Lung (tissue), 11 donors: ENCODE measurements at regions not wholly inside any gene's neighbourhood (a gene's known extent, or its start where the extent isn't known, plus 50 kb on each side); places are given as distances from the start of the nearest gene placed in this dataset.

Experiments
- ATAC-seq: fragments of 200-7000 bp; cut with Tn5 transposase; one replicate; pipeline ENCODE4 v1.9.1; 2020; ENCODE audit warnings: moderate number of reproducible peaks; ENCODE audit not compliant: insufficient read depth, low FRiP score
- DNase-seq, 3 donors: peaks; one replicate each; pipeline ENCODE4 v3.0.0-alpha.2; 2013 to 2017
- H3K27ac ChIP-seq, 2 donors: one replicate each; pipeline ENCODE4 v1.5.1; 2013; ENCODE audit warnings: mild to moderate bottlenecking in 2 of 2, moderate library complexity in 2 of 2, control low read depth in 1 of 2, inconsistent platforms in 1 of 2, low read depth in 1 of 2, low read length in 1 of 2
- H3K27me3 ChIP-seq, 3 donors: one replicate each; pipeline ENCODE4 v1.5.1; 2013; ENCODE audit warnings: low read length in 2 of 3; ENCODE audit not compliant: control insufficient read depth in 3 of 3, insufficient read depth in 3 of 3
- H3K36me3 ChIP-seq, 4 donors: one replicate each; pipeline ENCODE4 v1.5.1; 2013; ENCODE audit warnings: low read length in 4 of 4, mild to moderate bottlenecking in 1 of 4, moderate library complexity in 1 of 4; ENCODE audit not compliant: control insufficient read depth in 4 of 4, insufficient read depth in 4 of 4
- H3K4me1 ChIP-seq, 5 donors: one replicate each; pipeline ENCODE4 v1.5.1; 2013; ENCODE audit warnings: low read length in 5 of 5, mild to moderate bottlenecking in 2 of 5, moderate library complexity in 1 of 5; ENCODE audit not compliant: control insufficient read depth in 5 of 5, insufficient read depth in 5 of 5
- H3K4me3 ChIP-seq: one replicate; pipeline ENCODE4 v1.5.1; 2013; ENCODE audit warnings: mild to moderate bottlenecking, control low read depth, moderate library complexity
- H3K9ac ChIP-seq, 2 donors: one replicate each; pipeline ENCODE4 v1.5.1; 2013; ENCODE audit warnings: low read length in 2 of 2, control low read depth in 1 of 2; ENCODE audit not compliant: insufficient read depth in 1 of 2
- H3K9me3 ChIP-seq, 4 donors: one replicate each; pipeline ENCODE4 v1.5.1; 2013; ENCODE audit warnings: low read length in 3 of 4, mild to moderate bottlenecking in 1 of 4, moderate library complexity in 1 of 4; ENCODE audit not compliant: control insufficient read depth in 4 of 4, insufficient read depth in 3 of 4
- CTCF ChIP-seq: IDR thresholded peaks from 2 replicates; pipeline ENCODE4 v1.5.1; 2012; ENCODE audit warnings: mild to moderate bottlenecking; ENCODE audit errors: control extremely low read depth, extremely low read depth
- WGBS, 2 donors: extraction: QIAGEN DNeasy Blood & Tissue Kit; methylation state at CpG; one replicate each; pipeline ENCODE4 v1.1.7; 2013; 5-methylcytosine and 5-hydroxymethylcytosine counted together
- donor health status: control.
- donor health status: control.
- donor health status: Bipolar disorder and iron deficiency.
- donor health status: healthy.
- donor health status: DM: yes; HTN: yes; CAD: no.

- no peaks in the 10 kb centered on the region for H3K9me3 ChIP-seq
- DNase-seq (no peak), ATAC-seq (no peak)
- no peaks in the 10 kb centered on the region for H3K4me1 ChIP-seq
- 31 to 35% methylated on average over 2 of the region's 2 CpGs for WGBS, 2 donors
- H3K36me3 ChIP-seq = no peaks in the 10 kb centered on the region
- H3K27ac ChIP-seq = no peak overlapping the region
- TF ChIP-seq CTCF = no peak
- H3K9ac ChIP-seq = no peak overlapping the region
- H3K27me3 ChIP-seq = no peaks in the 10 kb centered on the region
- no peak overlapping the region for H3K4me3 ChIP-seq
Observed at GRCh38 chr1:102174259-102174863, 177.6 kb upstream of the OLFM3 start.

- Histone ChIP-seq H3K4me1 (no peaks in the 10 kb centered on the region), H3K27ac (no peak overlapping the region), H3K9me3 (no peaks in the 10 kb centered on the region), H3K4me3 (no peak overlapping the region), H3K9ac (no peak overlapping the region), H3K36me3 (no peaks in the 10 kb centered on the region), H3K27me3 (no peaks in the 10 kb centered on the region)
- ATAC-seq (no peak), DNase-seq (no peak)
- WGBS, 2 donors = 87 to 100% methylated on average over 1 of the region's 1 CpG
- TF ChIP-seq CTCF = no peak
Observed at GRCh38 chr1:102172200-102172599, 175.5 kb upstream of the OLFM3 start.

GRCh38 chr1:102163799-102164198, 167.1 kb upstream of the OLFM3 start:
- no peaks in the 10 kb centered on the region for H3K9me3 ChIP-seq
- H3K4me3 ChIP-seq = no peak overlapping the region
- no peak for TF ChIP-seq CTCF
- ATAC-seq (no peak), DNase-seq (no peak)
- no peak overlapping the region for H3K27ac ChIP-seq
- H3K36me3 ChIP-seq = no peaks in the 10 kb centered on the region
- WGBS, 2 donors = 65 to 67% methylated on average over 1 of the region's 1 CpG
- H3K27me3 ChIP-seq = no peaks in the 10 kb centered on the region
- no peak overlapping the region for H3K9ac ChIP-seq
- no peaks in the 10 kb centered on the region for H3K4me1 ChIP-seq

GRCh38 chr1:102151242-102151641, 154.5 kb upstream of the OLFM3 start:
- Histone ChIP-seq H3K27ac (no peak overlapping the region), H3K4me3 (no peak overlapping the region), H3K27me3 (no peaks in the 10 kb centered on the region), H3K9me3 (no peaks in the 10 kb centered on the region), H3K36me3 (no peaks in the 10 kb centered on the region), H3K9ac (no peak overlapping the region), H3K4me1 (no peaks in the 10 kb centered on the region)
- ATAC-seq = no peak
- no peak for TF ChIP-seq CTCF
- 60 to 74% methylated on average over 3 of the region's 3 CpGs for WGBS, 2 donors
- no peak for DNase-seq
